Right lobe of liver (tissue), 4 donors: ENCODE measurements at regions not wholly inside any gene's neighbourhood (a gene's known extent, or its start where the extent isn't known, plus 50 kb on each side); places are given as distances from the start of the nearest gene placed in this dataset.

ENCODE experiments used
- CTCF ChIP-seq, 4 donors: fragments of 200-600 bp in 3 of 4; fragments of 450-650 bp in 1 of 4; IDR thresholded peaks; one replicate each; pipeline versions ENCODE4 v1.5.1 to v1.8.0; 2016 to 2022; ENCODE audit warnings: antibody characterized with exemption in 4 of 4, mild to moderate bottlenecking in 2 of 4
- POLR2A ChIP-seq: fragments of 450-650 bp; IDR thresholded peaks from one replicate; pipeline ENCODE4 v1.6.1; 2017; ENCODE audit warnings: antibody characterized with exemption, mild to moderate bottlenecking
- donor health status: DM: no; HTN: no; CAD: no.
- donor health status: DM: no; HTN: no; CAD: no.
- donor health status: DM: no; HTN: yes; CAD: no.

GRCh38 chr11:128212324-128212723 is 375.0 kb downstream of the ETS1 start:
- TF ChIP-seq POLR2A = no peak
- no peak for TF ChIP-seq CTCF (IDR thresholded peaks at IDR 0.05)
